ENCODE measurements at regions not wholly inside any gene's neighbourhood (a gene's known extent, or its start where the extent isn't known, plus 50 kb on each side); places are given as distances from the start of the nearest gene placed in this dataset.

- Histone ChIP-seq H3K9ac (no peak overlapping the region), H3K4me2 (no peak overlapping the region), H3K36me3 (no peaks in the 10 kb centered on the region), H2AFZ (replicated peaks) (no peak overlapping the region), H3K4me1 (no peaks in the 10 kb centered on the region), H3K27ac (no peak overlapping the region), H3K79me2 (ENCODE audit: low read depth) (no peaks in the 10 kb centered on the region), H3K27me3 (no peaks in the 10 kb centered on the region), H3K9me3 (ENCODE audit: low read depth) (no peaks in the 10 kb centered on the region), H3K4me3 (no peak overlapping the region), H4K20me1 (ENCODE audit: low read depth) (no peaks in the 10 kb centered on the region), H3F3A (ENCODE audit: low read depth) (no peaks in the 10 kb centered on the region)
- H3K4me3 Mint-ChIP-seq, result no peak overlapping the region
- TF ChIP-seq EZH2 (IDR thresholded peaks at IDR 0.05) (no peak), CTCF (IDR thresholded peaks at IDR 0.05) (no peak), EZH2phosphoT487 (IDR thresholded peaks at IDR 0.05) (no peak)
- H3K9me3 Mint-ChIP-seq, result peaks cover 5% of the 10 kb centered on the region
- H3K27ac Mint-ChIP-seq, result no peak overlapping the region
- peaks cover 3% of the 10 kb centered on the region for H3K4me1 Mint-ChIP-seq
- no peaks in the 10 kb centered on the region for H3K27me3 Mint-ChIP-seq (ENCODE audit: insufficient read depth, low read depth)
- no peak for DNase-seq (ENCODE audit: low spot score)
- no peaks in the 10 kb centered on the region for H3K36me3 Mint-ChIP-seq
These were observed 539.8 kb upstream of the PCDH9 start for GRCh38 chr13:67769987-67770341.

- Histone ChIP-seq H3K27ac (no peak overlapping the region), H3K9me3 (ENCODE audit: low read depth) (no peaks in the 10 kb centered on the region), H4K20me1 (ENCODE audit: low read depth) (no peaks in the 10 kb centered on the region), H2AFZ (replicated peaks) (no peak overlapping the region), H3K27me3 (no peaks in the 10 kb centered on the region), H3K4me2 (no peak overlapping the region), H3K79me2 (ENCODE audit: low read depth) (no peaks in the 10 kb centered on the region), H3K36me3 (no peaks in the 10 kb centered on the region), H3K4me1 (no peaks in the 10 kb centered on the region), H3F3A (ENCODE audit: low read depth) (no peaks in the 10 kb centered on the region), H3K9ac (no peak overlapping the region), H3K4me3 (no peak overlapping the region)
- H3K9me3 Mint-ChIP-seq, result peaks cover 5% of the 10 kb centered on the region
- no peaks in the 10 kb centered on the region for H3K27me3 Mint-ChIP-seq (ENCODE audit: insufficient read depth, low read depth)
- DNase-seq (ENCODE audit: low spot score), result no peak
- peaks cover 3% of the 10 kb centered on the region for H3K4me1 Mint-ChIP-seq
- TF ChIP-seq CTCF (IDR thresholded peaks at IDR 0.05) (no peak), EZH2phosphoT487 (IDR thresholded peaks at IDR 0.05) (no peak), EZH2 (IDR thresholded peaks at IDR 0.05) (no peak)
- H3K27ac Mint-ChIP-seq, result no peak overlapping the region
- no peaks in the 10 kb centered on the region for H3K36me3 Mint-ChIP-seq
- H3K4me3 Mint-ChIP-seq, result no peak overlapping the region
These were observed 539.2 kb upstream of the PCDH9 start for GRCh38 chr13:67769063-67769986.

- H3K9ac ChIP-seq, result no peak overlapping the region
- H4K20me1 ChIP-seq (ENCODE audit: low read depth), result no peaks in the 10 kb centered on the region
- H3K36me3 Mint-ChIP-seq, result no peaks in the 10 kb centered on the region
- H3K9me3 ChIP-seq (ENCODE audit: low read depth), result no peaks in the 10 kb centered on the region
- H3K27me3 ChIP-seq, result no peaks in the 10 kb centered on the region
- H3K4me1 Mint-ChIP-seq, result no peaks in the 10 kb centered on the region
- TF ChIP-seq CTCF (IDR thresholded peaks at IDR 0.05) (no peak), EZH2phosphoT487 (IDR thresholded peaks at IDR 0.05) (no peak), EZH2 (IDR thresholded peaks at IDR 0.05) (no peak)
- H3K27ac ChIP-seq, result no peak overlapping the region
- H3K4me2 ChIP-seq, result no peak overlapping the region
- H3K4me1 ChIP-seq, result no peaks in the 10 kb centered on the region
- no peak overlapping the region for H3K4me3 Mint-ChIP-seq
- no peak overlapping the region for H3K4me3 ChIP-seq
- H2AFZ ChIP-seq (replicated peaks), result no peak overlapping the region
- no peaks in the 10 kb centered on the region for H3K79me2 ChIP-seq (ENCODE audit: low read depth)
- no peaks in the 10 kb centered on the region for H3K9me3 Mint-ChIP-seq
- DNase-seq (ENCODE audit: low spot score), result no peak
- H3K27me3 Mint-ChIP-seq (ENCODE audit: insufficient read depth, low read depth), result no peaks in the 10 kb centered on the region
- H3F3A ChIP-seq (ENCODE audit: low read depth), result no peaks in the 10 kb centered on the region
- no peaks in the 10 kb centered on the region for H3K36me3 ChIP-seq
- no peak overlapping the region for H3K27ac Mint-ChIP-seq
These were observed 533.8 kb upstream of the PCDH9 start for GRCh38 chr13:67763984-67764383.

Data from neural progenitor cell (in vitro differentiated cells).